Adipocyte (in vitro differentiated cells): ENCODE measurements at regions not wholly inside any gene's neighbourhood (a gene's known extent, or its start where the extent isn't known, plus 50 kb on each side); places are given as distances from the start of the nearest gene placed in this dataset.

Source experiments
- DNase-seq: peaks from one replicate; pipeline ENCODE4 v3.0.0-alpha.2; 2015; ENCODE audit warnings: low read depth
- H3K27me3 ChIP-seq: replicated peaks from 2 replicates; pipeline ENCODE4 v1.7.0; 2013; ENCODE audit warnings: mild to moderate bottlenecking, low read length, moderate library complexity; ENCODE audit not compliant: control insufficient read depth, insufficient read depth
- H3K36me3 ChIP-seq: 2 replicates; pipeline ENCODE4 v1.7.0; 2013; ENCODE audit warnings: low read length, mild to moderate bottlenecking, moderate library complexity; ENCODE audit not compliant: control insufficient read depth, insufficient read depth, severe bottlenecking
- H3K4me1 ChIP-seq: 2 replicates; pipeline ENCODE4 v1.7.0; 2013; ENCODE audit warnings: mild to moderate bottlenecking, low read length, moderate library complexity; ENCODE audit not compliant: control insufficient read depth, insufficient read depth
- H3K4me3 ChIP-seq: 2 replicates; pipeline ENCODE4 v1.7.0; 2013; ENCODE audit warnings: mild to moderate bottlenecking, low read length, moderate library complexity
- H3K9ac ChIP-seq: 2 replicates; pipeline ENCODE4 v1.7.0; 2013; ENCODE audit warnings: mild to moderate bottlenecking, low read length, moderate library complexity
- H3K9me3 ChIP-seq: 2 replicates; pipeline ENCODE4 v1.7.0; 2013; ENCODE audit warnings: mild to moderate bottlenecking, low read length, moderate library complexity; ENCODE audit not compliant: control insufficient read depth

GRCh38 chr4:134145369-134145768 is 56.2 kb downstream of the PABPC4L start:
- Histone ChIP-seq H3K4me1 (no peaks in the 10 kb centered on the region), H3K9ac (no peak overlapping the region), H3K9me3 (peaks cover 4% of the 10 kb centered on the region), H3K4me3 (no peak overlapping the region), H3K27me3 (no peaks in the 10 kb centered on the region), H3K36me3 (no peaks in the 10 kb centered on the region)
- DNase-seq, result no peak

- Histone ChIP-seq H3K4me3 (no peak overlapping the region), H3K9me3 (peaks cover 4% of the 10 kb centered on the region), H3K36me3 (no peaks in the 10 kb centered on the region)
Measured at GRCh38 chr4:134144337-134144736, 57.3 kb downstream of the PABPC4L start.

GRCh38 chr4:134141728-134142127 is 59.9 kb downstream of the PABPC4L start:
- Histone ChIP-seq H3K36me3 (no peaks in the 10 kb centered on the region), H3K4me3 (no peak overlapping the region), H3K9ac (no peak overlapping the region), H3K27me3 (no peaks in the 10 kb centered on the region), H3K4me1 (no peaks in the 10 kb centered on the region), H3K9me3 (peaks cover 4% of the 10 kb centered on the region)
- no peak for DNase-seq

More at GRCh38 chr4:134144337-134144736, 57.3 kb downstream of the PABPC4L start:
- Histone ChIP-seq H3K27me3 (no peaks in the 10 kb centered on the region), H3K4me1 (no peaks in the 10 kb centered on the region), H3K9ac (no peak overlapping the region)
- no peak for DNase-seq

- no peaks in the 10 kb centered on the region for H3K27me3 ChIP-seq
- no peaks in the 10 kb centered on the region for H3K4me1 ChIP-seq
- H3K4me3 ChIP-seq, result no peak overlapping the region
- DNase-seq, result no peak
- no peaks in the 10 kb centered on the region for H3K36me3 ChIP-seq
- no peaks in the 10 kb centered on the region for H3K9me3 ChIP-seq
- H3K9ac ChIP-seq, result no peak overlapping the region
Measured at GRCh38 chr4:134139188-134139587, 62.4 kb downstream of the PABPC4L start.

GRCh38 chr4:134132086-134132783 is 69.4 kb downstream of the PABPC4L start:
- no peak overlapping the region for H3K9ac ChIP-seq
- H3K36me3 ChIP-seq, result no peaks in the 10 kb centered on the region
- DNase-seq, result no peak
- H3K4me3 ChIP-seq, result no peak overlapping the region
- no peaks in the 10 kb centered on the region for H3K4me1 ChIP-seq
- peaks cover 3% of the 10 kb centered on the region for H3K9me3 ChIP-seq
- H3K27me3 ChIP-seq, result no peaks in the 10 kb centered on the region

GRCh38 chr4:134126955-134127354 is 74.6 kb downstream of the PABPC4L start:
- no peak for DNase-seq
- Histone ChIP-seq H3K9ac (no peak overlapping the region), H3K9me3 (peaks cover 3% of the 10 kb centered on the region), H3K36me3 (no peaks in the 10 kb centered on the region), H3K27me3 (no peaks in the 10 kb centered on the region), H3K4me3 (no peak overlapping the region), H3K4me1 (no peaks in the 10 kb centered on the region)

GRCh38 chr4:134126000-134126560 is 75.5 kb downstream of the PABPC4L start:
- no peak overlapping the region for H3K4me3 ChIP-seq
- no peaks in the 10 kb centered on the region for H3K36me3 ChIP-seq
- H3K27me3 ChIP-seq, result no peaks in the 10 kb centered on the region
- DNase-seq, result no peak
- H3K4me1 ChIP-seq, result no peaks in the 10 kb centered on the region
- no peak overlapping the region for H3K9ac ChIP-seq
- H3K9me3 ChIP-seq, result peaks cover 3% of the 10 kb centered on the region

- Histone ChIP-seq H3K9ac (no peak overlapping the region), H3K27me3 (no peaks in the 10 kb centered on the region), H3K9me3 (no peaks in the 10 kb centered on the region), H3K4me1 (no peaks in the 10 kb centered on the region), H3K4me3 (no peak overlapping the region), H3K36me3 (no peaks in the 10 kb centered on the region)
- no peak for DNase-seq
Measured at GRCh38 chr4:134122903-134123302, 78.7 kb downstream of the PABPC4L start.

GRCh38 chr4:134117392-134118183 is 84.0 kb downstream of the PABPC4L start:
- H3K9me3 ChIP-seq, result no peaks in the 10 kb centered on the region

GRCh38 chr4:134089885-134090284 is 111.7 kb downstream of the PABPC4L start:
- no peak overlapping the region for H3K9ac ChIP-seq
- DNase-seq, result no peak
- no peak overlapping the region for H3K4me3 ChIP-seq

More at GRCh38 chr4:134117392-134118183, 84.0 kb downstream of the PABPC4L start:
- Histone ChIP-seq H3K27me3 (no peaks in the 10 kb centered on the region), H3K9ac (no peak overlapping the region), H3K36me3 (no peaks in the 10 kb centered on the region), H3K4me1 (no peaks in the 10 kb centered on the region), H3K4me3 (no peak overlapping the region)
- peak; percentile 2 for DNase-seq

GRCh38 chr4:134085496-134085895 is 116.1 kb downstream of the PABPC4L start:
- H3K9me3 ChIP-seq, result peaks cover 6% of the 10 kb centered on the region
- no peaks in the 10 kb centered on the region for H3K4me1 ChIP-seq
- H3K36me3 ChIP-seq, result no peaks in the 10 kb centered on the region
- H3K27me3 ChIP-seq, result no peaks in the 10 kb centered on the region
- no peak for DNase-seq
- no peak overlapping the region for H3K4me3 ChIP-seq
- H3K9ac ChIP-seq, result no peak overlapping the region

More at GRCh38 chr4:134089885-134090284, 111.7 kb downstream of the PABPC4L start:
- Histone ChIP-seq H3K27me3 (no peaks in the 10 kb centered on the region), H3K9me3 (peaks cover 6% of the 10 kb centered on the region), H3K36me3 (no peaks in the 10 kb centered on the region), H3K4me1 (no peaks in the 10 kb centered on the region)
